ENCODE measurements at regions not wholly inside any gene's neighbourhood (a gene's known extent, or its start where the extent isn't known, plus 50 kb on each side); places are given as distances from the start of the nearest gene placed in this dataset.

- TF ChIP-seq, protein P1, sequence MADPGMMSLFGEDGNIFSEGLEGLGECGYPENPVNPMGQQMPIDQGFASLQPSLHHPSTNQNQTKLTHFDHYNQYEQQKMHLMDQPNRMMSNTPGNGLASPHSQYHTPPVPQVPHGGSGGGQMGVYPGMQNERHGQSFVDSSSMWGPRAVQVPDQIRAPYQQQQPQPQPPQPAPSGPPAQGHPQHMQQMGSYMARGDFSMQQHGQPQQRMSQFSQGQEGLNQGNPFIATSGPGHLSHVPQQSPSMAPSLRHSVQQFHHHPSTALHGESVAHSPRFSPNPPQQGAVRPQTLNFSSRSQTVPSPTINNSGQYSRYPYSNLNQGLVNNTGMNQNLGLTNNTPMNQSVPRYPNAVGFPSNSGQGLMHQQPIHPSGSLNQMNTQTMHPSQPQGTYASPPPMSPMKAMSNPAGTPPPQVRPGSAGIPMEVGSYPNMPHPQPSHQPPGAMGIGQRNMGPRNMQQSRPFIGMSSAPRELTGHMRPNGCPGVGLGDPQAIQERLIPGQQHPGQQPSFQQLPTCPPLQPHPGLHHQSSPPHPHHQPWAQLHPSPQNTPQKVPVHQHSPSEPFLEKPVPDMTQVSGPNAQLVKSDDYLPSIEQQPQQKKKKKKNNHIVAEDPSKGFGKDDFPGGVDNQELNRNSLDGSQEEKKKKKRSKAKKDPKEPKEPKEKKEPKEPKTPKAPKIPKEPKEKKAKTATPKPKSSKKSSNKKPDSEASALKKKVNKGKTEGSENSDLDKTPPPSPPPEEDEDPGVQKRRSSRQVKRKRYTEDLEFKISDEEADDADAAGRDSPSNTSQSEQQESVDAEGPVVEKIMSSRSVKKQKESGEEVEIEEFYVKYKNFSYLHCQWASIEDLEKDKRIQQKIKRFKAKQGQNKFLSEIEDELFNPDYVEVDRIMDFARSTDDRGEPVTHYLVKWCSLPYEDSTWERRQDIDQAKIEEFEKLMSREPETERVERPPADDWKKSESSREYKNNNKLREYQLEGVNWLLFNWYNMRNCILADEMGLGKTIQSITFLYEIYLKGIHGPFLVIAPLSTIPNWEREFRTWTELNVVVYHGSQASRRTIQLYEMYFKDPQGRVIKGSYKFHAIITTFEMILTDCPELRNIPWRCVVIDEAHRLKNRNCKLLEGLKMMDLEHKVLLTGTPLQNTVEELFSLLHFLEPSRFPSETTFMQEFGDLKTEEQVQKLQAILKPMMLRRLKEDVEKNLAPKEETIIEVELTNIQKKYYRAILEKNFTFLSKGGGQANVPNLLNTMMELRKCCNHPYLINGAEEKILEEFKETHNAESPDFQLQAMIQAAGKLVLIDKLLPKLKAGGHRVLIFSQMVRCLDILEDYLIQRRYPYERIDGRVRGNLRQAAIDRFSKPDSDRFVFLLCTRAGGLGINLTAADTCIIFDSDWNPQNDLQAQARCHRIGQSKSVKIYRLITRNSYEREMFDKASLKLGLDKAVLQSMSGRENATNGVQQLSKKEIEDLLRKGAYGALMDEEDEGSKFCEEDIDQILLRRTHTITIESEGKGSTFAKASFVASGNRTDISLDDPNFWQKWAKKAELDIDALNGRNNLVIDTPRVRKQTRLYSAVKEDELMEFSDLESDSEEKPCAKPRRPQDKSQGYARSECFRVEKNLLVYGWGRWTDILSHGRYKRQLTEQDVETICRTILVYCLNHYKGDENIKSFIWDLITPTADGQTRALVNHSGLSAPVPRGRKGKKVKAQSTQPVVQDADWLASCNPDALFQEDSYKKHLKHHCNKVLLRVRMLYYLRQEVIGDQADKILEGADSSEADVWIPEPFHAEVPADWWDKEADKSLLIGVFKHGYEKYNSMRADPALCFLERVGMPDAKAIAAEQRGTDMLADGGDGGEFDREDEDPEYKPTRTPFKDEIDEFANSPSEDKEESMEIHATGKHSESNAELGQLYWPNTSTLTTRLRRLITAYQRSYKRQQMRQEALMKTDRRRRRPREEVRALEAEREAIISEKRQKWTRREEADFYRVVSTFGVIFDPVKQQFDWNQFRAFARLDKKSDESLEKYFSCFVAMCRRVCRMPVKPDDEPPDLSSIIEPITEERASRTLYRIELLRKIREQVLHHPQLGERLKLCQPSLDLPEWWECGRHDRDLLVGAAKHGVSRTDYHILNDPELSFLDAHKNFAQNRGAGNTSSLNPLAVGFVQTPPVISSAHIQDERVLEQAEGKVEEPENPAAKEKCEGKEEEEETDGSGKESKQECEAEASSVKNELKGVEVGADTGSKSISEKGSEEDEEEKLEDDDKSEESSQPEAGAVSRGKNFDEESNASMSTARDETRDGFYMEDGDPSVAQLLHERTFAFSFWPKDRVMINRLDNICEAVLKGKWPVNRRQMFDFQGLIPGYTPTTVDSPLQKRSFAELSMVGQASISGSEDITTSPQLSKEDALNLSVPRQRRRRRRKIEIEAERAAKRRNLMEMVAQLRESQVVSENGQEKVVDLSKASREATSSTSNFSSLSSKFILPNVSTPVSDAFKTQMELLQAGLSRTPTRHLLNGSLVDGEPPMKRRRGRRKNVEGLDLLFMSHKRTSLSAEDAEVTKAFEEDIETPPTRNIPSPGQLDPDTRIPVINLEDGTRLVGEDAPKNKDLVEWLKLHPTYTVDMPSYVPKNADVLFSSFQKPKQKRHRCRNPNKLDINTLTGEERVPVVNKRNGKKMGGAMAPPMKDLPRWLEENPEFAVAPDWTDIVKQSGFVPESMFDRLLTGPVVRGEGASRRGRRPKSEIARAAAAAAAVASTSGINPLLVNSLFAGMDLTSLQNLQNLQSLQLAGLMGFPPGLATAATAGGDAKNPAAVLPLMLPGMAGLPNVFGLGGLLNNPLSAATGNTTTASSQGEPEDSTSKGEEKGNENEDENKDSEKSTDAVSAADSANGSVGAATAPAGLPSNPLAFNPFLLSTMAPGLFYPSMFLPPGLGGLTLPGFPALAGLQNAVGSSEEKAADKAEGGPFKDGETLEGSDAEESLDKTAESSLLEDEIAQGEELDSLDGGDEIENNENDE (IDR thresholded peaks at IDR 0.05; ENCODE audit: insufficient replicate concordance, low read length) = no peak
- no peak for TF ChIP-seq ZNF274 (IDR thresholded peaks at IDR 0.05; ENCODE audit: borderline replicate concordance, extremely low read depth, low read length)
- TF ChIP-seq, protein P2, sequence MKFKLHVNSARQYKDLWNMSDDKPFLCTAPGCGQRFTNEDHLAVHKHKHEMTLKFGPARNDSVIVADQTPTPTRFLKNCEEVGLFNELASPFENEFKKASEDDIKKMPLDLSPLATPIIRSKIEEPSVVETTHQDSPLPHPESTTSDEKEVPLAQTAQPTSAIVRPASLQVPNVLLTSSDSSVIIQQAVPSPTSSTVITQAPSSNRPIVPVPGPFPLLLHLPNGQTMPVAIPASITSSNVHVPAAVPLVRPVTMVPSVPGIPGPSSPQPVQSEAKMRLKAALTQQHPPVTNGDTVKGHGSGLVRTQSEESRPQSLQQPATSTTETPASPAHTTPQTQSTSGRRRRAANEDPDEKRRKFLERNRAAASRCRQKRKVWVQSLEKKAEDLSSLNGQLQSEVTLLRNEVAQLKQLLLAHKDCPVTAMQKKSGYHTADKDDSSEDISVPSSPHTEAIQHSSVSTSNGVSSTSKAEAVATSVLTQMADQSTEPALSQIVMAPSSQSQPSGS (IDR thresholded peaks at IDR 0.05; ENCODE audit: low read length) = no peak
- no peak for TF ChIP-seq SRF (IDR thresholded peaks at IDR 0.05; ENCODE audit: low read depth, low read length)
- no peak for TF ChIP-seq CEBPB (IDR thresholded peaks at IDR 0.05; ENCODE audit: low read depth, low read length)
- no peak for TF ChIP-seq BRCA1 (IDR thresholded peaks at IDR 0.05; ENCODE audit: low read depth, low read length)
- no peak for TF ChIP-seq BACH1 (IDR thresholded peaks at IDR 0.05; ENCODE audit: low read length)
- no peak for TF ChIP-seq NRF1 (IDR thresholded peaks at IDR 0.05; ENCODE audit: low read depth, low read length)
- TF ChIP-seq, protein P3, sequence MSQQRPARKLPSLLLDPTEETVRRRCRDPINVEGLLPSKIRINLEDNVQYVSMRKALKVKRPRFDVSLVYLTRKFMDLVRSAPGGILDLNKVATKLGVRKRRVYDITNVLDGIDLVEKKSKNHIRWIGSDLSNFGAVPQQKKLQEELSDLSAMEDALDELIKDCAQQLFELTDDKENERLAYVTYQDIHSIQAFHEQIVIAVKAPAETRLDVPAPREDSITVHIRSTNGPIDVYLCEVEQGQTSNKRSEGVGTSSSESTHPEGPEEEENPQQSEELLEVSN (IDR thresholded peaks at IDR 0.05) = no peak
- TF ChIP-seq SP1 (IDR thresholded peaks at IDR 0.05; ENCODE audit: low read depth, low read length) = no peak
- TF ChIP-seq EGR1 (IDR thresholded peaks at IDR 0.05; ENCODE audit: borderline replicate concordance, low read depth, low read length) = no peak
Observed at GRCh38 chr3:118272991-118273390, 761.7 kb downstream of the IGSF11 start (continued).
